ENCODE measurements at regions not wholly inside any gene's neighbourhood (a gene's known extent, or its start where the extent isn't known, plus 50 kb on each side); places are given as distances from the start of the nearest gene placed in this dataset.
A peak's percentile ranks its signal among the peaks of the same experiment; 100 is the strongest.

- FAIRE-seq, result peak; percentile 73
These were observed 50.8 kb upstream of the SLC36A4 start for GRCh38 chr11:93248602-93249001.

DNA sequence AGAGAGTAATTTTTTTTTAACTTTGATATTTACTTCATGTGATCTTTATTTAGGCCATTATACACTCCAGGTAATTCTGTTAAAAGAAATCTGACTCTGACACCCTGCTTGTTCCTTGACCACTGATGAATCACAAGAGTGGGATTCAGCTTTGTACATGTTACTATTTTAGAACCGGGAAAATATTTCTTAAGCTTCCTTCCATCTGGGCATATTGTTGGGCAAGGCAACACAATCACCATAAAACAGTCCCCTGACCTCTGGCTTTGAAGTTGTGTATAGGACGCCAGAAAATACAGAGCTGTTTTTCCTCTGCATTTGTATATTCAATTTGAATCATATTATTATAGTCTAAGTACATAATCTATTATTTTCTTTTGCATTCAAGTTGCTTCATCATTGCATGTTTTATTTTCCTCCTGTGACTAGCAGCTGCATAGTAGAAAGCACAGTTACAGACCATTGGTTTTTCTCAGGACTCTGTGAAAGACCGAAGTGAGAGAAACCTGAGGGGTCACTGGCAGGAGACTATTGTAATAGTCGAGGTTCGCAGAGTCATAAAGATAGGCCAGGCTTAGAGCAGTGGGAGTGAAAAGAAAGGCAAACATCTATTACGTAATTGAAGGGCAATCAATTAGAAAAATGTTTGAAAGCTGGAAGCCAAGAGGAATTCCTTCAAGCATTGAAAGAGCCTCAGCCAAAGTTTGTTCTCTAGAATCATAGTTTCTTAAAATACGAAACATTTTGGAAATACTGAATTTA is 51.8 kb upstream of the SLC36A4 start:
- no peak for FAIRE-seq

GRCh38 chr11:93250326-93250725 is 52.5 kb upstream of the SLC36A4 start:
- FAIRE-seq, result no peak

DNA sequence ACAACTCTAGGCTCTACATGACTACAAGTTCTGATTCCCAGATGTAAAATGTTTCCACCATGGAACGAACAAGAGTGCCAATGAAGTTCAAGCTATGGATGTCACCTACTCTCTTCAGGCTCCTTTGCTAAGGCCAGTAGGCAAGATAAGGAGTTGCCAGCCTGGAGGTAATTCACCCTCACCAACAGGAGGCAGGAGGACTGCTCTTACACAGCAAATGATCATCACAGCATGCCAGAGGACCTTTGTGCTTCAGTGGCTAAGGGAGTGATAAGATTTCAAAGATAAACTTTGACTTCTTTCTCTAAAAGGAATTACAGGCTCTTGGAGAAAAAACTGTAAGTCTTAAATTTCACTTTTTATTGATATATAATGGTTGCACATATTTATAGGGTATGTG is 54.1 kb upstream of the SLC36A4 start:
- FAIRE-seq, result no peak

DNA sequence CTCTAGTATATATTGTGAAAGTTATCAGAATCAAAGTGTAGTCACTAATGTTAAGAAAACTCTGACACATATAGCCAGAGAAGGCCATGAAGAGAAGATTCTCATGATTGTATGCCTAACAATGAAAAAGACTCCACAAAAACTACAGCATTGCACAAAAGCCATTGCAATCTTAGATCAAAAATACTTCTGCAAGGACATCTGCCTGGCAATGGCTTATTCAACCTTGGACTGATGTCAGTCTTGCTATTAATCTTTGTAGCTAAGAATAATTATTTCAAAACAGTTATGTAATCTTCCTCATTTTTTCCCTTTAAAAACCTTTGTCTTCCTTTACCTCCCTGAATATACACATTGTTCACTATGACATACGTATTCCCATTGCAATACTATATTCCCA is 55.3 kb upstream of the SLC36A4 start:
- no peak for FAIRE-seq

DNA sequence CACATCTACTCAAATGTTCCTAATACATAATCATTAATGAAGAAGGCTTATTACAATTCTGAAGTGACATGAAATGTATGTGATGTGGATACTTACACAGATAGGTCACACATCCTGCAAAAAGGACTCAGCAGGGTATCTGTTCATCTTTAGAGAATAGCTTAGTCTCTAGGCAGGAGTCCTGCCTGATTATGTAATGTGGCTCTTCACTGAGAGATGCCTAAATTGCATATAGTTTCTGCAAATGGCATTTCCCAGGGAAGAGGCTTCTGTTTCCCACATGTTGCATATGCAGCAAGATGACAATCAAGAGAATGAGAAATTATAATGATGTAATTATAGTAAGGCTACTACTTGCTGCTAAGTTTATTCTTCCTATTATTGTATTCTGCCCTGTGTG is 58.8 kb upstream of the SLC36A4 start:
- no peak for FAIRE-seq

- FAIRE-seq, result no peak
These were observed 63.2 kb upstream of the DEUP1 start for GRCh38 chr11:93267383-93267782.

- no peak for FAIRE-seq
These were observed 62.1 kb upstream of the DEUP1 start for GRCh38 chr11:93268287-93269040.

GRCh38 chr11:93271596-93271995 is 58.9 kb upstream of the DEUP1 start:
- no peak for FAIRE-seq

DNA sequence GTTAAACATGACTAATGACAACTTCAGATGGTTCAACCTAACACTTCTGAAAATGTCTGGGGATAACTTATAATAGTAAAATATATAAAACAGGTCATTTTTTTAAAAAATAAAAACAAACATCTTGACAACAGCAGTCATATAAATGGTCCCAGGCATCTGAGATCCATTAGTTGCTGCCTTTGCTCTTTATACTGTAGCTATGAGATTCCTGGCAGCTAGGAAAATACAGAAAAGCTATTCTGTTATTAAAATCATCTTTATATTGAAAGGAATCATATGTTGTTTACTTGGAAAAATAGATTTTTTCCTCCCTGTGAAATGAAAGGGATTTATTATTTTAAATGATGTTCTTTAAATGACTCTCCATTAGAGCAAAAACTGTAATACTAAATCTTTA is 55.7 kb upstream of the DEUP1 start:
- FAIRE-seq, result no peak

DNA sequence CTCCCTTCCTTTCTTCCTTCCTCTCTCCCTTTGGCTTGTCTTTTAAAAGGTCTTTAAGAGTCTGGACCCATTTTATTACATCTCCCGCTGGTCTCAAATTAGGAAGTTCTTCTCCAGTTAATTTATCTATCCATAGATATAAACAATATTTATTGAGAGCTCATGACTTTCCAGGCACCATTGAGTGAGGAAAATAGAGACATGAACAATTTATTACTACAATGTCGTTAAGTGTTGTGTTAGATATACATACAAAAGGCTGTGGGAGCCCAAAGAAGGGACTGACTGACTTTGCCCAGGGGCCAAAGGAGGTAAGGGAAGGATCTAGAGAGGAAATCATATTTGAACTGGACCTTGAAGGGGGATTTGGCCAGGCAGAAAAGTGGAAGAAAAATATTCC is 51.6 kb upstream of the DEUP1 start:
- no peak for FAIRE-seq

DNA sequence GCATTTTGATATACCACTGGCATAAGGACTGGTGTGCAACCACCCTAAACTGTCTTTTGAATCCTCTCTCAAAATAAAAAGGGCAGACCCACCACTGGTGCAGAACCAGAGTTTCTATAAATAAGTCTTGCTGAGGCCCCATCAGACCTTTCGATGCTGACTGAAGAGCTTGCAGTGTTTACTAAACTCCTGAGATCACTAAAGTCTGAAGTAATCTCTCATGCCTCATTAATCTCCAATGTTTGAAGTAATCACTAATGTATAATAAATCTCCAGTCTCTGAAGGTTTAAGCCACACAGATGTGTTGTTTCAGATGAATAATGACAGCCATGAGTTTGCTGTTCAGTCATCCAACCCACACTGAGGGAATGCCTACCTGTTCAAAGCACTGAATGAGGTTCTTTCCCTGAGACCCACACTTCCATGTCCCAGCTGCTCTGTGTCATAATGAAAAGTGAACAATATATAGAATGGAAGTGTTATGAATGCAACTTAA is 50.6 kb upstream of the DEUP1 start:
- no peak for FAIRE-seq
